ENCODE measurements at regions not wholly inside any gene's neighbourhood (a gene's known extent, or its start where the extent isn't known, plus 50 kb on each side); places are given as distances from the start of the nearest gene placed in this dataset.

DNA sequence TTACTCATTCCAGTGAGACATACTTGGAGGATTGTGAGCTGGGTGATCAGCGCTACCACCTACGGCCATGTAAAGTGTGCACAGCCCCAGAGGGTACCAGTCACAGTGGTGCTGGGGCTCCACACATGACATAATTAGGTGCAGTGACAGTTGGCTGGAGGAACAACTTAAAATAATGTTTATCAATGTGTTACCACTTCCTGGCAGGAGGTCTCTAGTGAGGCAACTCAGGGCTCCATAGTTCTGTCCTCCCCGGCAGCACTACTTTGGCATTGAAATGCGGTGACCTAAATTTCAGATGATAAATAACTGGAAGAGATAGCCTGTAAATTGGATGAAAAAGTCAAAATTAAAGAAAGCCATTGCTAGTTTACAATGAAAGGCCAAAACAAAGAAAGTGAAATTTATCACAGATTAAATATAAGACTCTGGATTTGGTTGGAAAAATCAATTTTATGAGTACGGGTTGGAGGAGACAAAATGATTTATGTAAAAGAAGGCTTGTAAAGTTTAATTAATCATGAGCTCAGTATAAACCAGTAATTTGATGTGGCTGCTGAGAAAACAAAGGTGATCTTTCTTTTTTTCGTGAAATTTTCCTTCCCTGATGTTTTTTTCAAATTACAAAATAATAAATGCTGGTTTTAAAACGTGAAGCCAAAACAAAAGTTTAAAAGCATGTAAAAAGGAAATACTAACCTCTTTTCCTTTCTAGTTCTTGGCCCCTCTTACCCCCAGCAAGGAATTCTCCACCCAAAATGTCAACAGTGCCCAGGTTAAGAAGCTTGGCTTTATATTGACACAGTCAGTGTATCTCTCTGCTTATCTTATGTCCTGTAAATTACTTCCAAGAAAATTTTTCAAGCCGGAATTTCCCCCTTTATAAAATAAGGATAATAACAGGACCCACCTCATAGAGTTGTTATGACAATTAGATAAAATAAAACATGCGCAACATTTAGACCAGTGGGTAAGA is 126.7 kb upstream of the NOX3 start:
- no peak for TF ChIP-seq POLR2A (IDR thresholded peaks at IDR 0.05)
- no peak for TF ChIP-seq EP300 (IDR thresholded peaks at IDR 0.05)
- TF ChIP-seq, protein P1, sequence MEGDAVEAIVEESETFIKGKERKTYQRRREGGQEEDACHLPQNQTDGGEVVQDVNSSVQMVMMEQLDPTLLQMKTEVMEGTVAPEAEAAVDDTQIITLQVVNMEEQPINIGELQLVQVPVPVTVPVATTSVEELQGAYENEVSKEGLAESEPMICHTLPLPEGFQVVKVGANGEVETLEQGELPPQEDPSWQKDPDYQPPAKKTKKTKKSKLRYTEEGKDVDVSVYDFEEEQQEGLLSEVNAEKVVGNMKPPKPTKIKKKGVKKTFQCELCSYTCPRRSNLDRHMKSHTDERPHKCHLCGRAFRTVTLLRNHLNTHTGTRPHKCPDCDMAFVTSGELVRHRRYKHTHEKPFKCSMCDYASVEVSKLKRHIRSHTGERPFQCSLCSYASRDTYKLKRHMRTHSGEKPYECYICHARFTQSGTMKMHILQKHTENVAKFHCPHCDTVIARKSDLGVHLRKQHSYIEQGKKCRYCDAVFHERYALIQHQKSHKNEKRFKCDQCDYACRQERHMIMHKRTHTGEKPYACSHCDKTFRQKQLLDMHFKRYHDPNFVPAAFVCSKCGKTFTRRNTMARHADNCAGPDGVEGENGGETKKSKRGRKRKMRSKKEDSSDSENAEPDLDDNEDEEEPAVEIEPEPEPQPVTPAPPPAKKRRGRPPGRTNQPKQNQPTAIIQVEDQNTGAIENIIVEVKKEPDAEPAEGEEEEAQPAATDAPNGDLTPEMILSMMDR (IDR thresholded peaks at IDR 0.05), result no peak
- no peak for TF ChIP-seq POLR2AphosphoS5 (IDR thresholded peaks at IDR 0.05)

Measured in sigmoid colon (tissue), 4 donors.